ENCODE measurements at regions not wholly inside any gene's neighbourhood (a gene's known extent, or its start where the extent isn't known, plus 50 kb on each side); places are given as distances from the start of the nearest gene placed in this dataset.

GRCh38 chr3:153462545-153462944, 300.5 kb downstream of the RAP2B start:
- no peak for TF ChIP-seq POLR2A (IDR thresholded peaks at IDR 0.05; ENCODE audit: low read length)
- no peak for TF ChIP-seq GATA1 (IDR thresholded peaks at IDR 0.05; ENCODE audit: low read depth, low read length)
